ENCODE measurements at regions not wholly inside any gene's neighbourhood (a gene's known extent, or its start where the extent isn't known, plus 50 kb on each side); places are given as distances from the start of the nearest gene placed in this dataset.
"Not testable (repeated sequence)": the region's sequence is repeated elsewhere in the genome, so short reads cannot be mapped to it uniquely, and the experiment has no call there.

- H3F3A ChIP-seq (ENCODE audit: insufficient read depth): no peaks in the 10 kb centered on the region
- H3K4me2 ChIP-seq (ENCODE audit: low read depth, low read length, poor library complexity, severe bottlenecking): no peak overlapping the region
- no peaks in the 10 kb centered on the region for H3K36me3 ChIP-seq (ENCODE audit: low read length)
- TF ChIP-seq EZH2phosphoT487 (conservative IDR thresholded peaks at IDR 0.05; ENCODE audit: low read length) (no peak), CTCF (IDR thresholded peaks at IDR 0.05; ENCODE audit: insufficient read depth, low read length, poor library complexity, severe bottlenecking) (no peak)
- no peaks in the 10 kb centered on the region for H3K9me3 ChIP-seq (ENCODE audit: insufficient read depth, low read length)
- H3K79me2 ChIP-seq (ENCODE audit: insufficient read depth, low read length): no peaks in the 10 kb centered on the region
- no peaks in the 10 kb centered on the region for H3K27me3 ChIP-seq (ENCODE audit: low read length)
- no peak overlapping the region for H3K27ac ChIP-seq (ENCODE audit: low read depth, low read length)
- H3K9me2 ChIP-seq (replicated peaks; ENCODE audit: insufficient read depth, low read length): no peaks in the 10 kb centered on the region
- no peak overlapping the region for H3K4me3 ChIP-seq (ENCODE audit: insufficient read depth, low read length, poor library complexity, severe bottlenecking)
- H3K9ac ChIP-seq (ENCODE audit: low read length): no peak overlapping the region
- H2AFZ ChIP-seq (ENCODE audit: low read depth, low read length, severe bottlenecking): no peak overlapping the region
- H4K20me1 ChIP-seq (ENCODE audit: low read depth, low read length): no peaks in the 10 kb centered on the region
Measured at GRCh38 chr9:78406933-78407332, 110.0 kb downstream of the PSAT1 start.

- no peak for TF ChIP-seq CTCF (IDR thresholded peaks at IDR 0.05; ENCODE audit: insufficient read depth, low read length, poor library complexity, severe bottlenecking)
- TF ChIP-seq EZH2phosphoT487 (conservative IDR thresholded peaks at IDR 0.05; ENCODE audit: low read length): no peak
- H3F3A ChIP-seq (ENCODE audit: insufficient read depth): no peaks in the 10 kb centered on the region
- H3K36me3 ChIP-seq (ENCODE audit: low read length): no peaks in the 10 kb centered on the region
- H3K27ac ChIP-seq (ENCODE audit: low read depth, low read length): no peak overlapping the region
- H3K27me3 ChIP-seq (ENCODE audit: low read length): no peaks in the 10 kb centered on the region
- no peaks in the 10 kb centered on the region for H3K79me2 ChIP-seq (ENCODE audit: insufficient read depth, low read length)
- H3K4me3 ChIP-seq (ENCODE audit: insufficient read depth, low read length, poor library complexity, severe bottlenecking): no peak overlapping the region
- no peaks in the 10 kb centered on the region for H3K9me3 ChIP-seq (ENCODE audit: insufficient read depth, low read length)
- no peaks in the 10 kb centered on the region for H3K9me2 ChIP-seq (replicated peaks; ENCODE audit: insufficient read depth, low read length)
- H4K20me1 ChIP-seq (ENCODE audit: low read depth, low read length): no peaks in the 10 kb centered on the region
- H3K9ac ChIP-seq (ENCODE audit: low read length): no peak overlapping the region
- no peak overlapping the region for H3K4me2 ChIP-seq (ENCODE audit: low read depth, low read length, poor library complexity, severe bottlenecking)
- no peak overlapping the region for H2AFZ ChIP-seq (ENCODE audit: low read depth, low read length, severe bottlenecking)
Measured at GRCh38 chr9:78407636-78408312, 110.8 kb downstream of the PSAT1 start.

- H3K9ac ChIP-seq (ENCODE audit: low read length): no peak overlapping the region
- H3K9me3 ChIP-seq (ENCODE audit: insufficient read depth, low read length): no peaks in the 10 kb centered on the region
- H3K36me3 ChIP-seq (ENCODE audit: low read length): no peaks in the 10 kb centered on the region
- TF ChIP-seq CTCF (IDR thresholded peaks at IDR 0.05; ENCODE audit: insufficient read depth, low read length, poor library complexity, severe bottlenecking) (no peak), EZH2phosphoT487 (conservative IDR thresholded peaks at IDR 0.05; ENCODE audit: low read length) (no peak)
- H3K4me2 ChIP-seq (ENCODE audit: low read depth, low read length, poor library complexity, severe bottlenecking): no peak overlapping the region
- H3K4me3 ChIP-seq (ENCODE audit: insufficient read depth, low read length, poor library complexity, severe bottlenecking): no peak overlapping the region
- no peak overlapping the region for H3K27ac ChIP-seq (ENCODE audit: low read depth, low read length)
- H3K27me3 ChIP-seq (ENCODE audit: low read length): no peaks in the 10 kb centered on the region
- H3K79me2 ChIP-seq (ENCODE audit: insufficient read depth, low read length): no peaks in the 10 kb centered on the region
- no peaks in the 10 kb centered on the region for H4K20me1 ChIP-seq (ENCODE audit: low read depth, low read length)
- no peaks in the 10 kb centered on the region for H3F3A ChIP-seq (ENCODE audit: insufficient read depth)
- no peaks in the 10 kb centered on the region for H3K9me2 ChIP-seq (replicated peaks; ENCODE audit: insufficient read depth, low read length)
- H2AFZ ChIP-seq (ENCODE audit: low read depth, low read length, severe bottlenecking): no peak overlapping the region
Measured at GRCh38 chr9:78408388-78408787, 111.5 kb downstream of the PSAT1 start.

GRCh38 chr9:78409928-78410510 lies 113.1 kb downstream of the PSAT1 start:
- not testable (repeated sequence) for H3K4me3 ChIP-seq (ENCODE audit: insufficient read depth, low read length, poor library complexity, severe bottlenecking); H3K9ac ChIP-seq (ENCODE audit: low read length); H3K27ac ChIP-seq (ENCODE audit: low read depth, low read length); H3K79me2 ChIP-seq (ENCODE audit: insufficient read depth, low read length); H3K27me3 ChIP-seq (ENCODE audit: low read length); H3F3A ChIP-seq (ENCODE audit: insufficient read depth); H3K9me3 ChIP-seq (ENCODE audit: insufficient read depth, low read length); H4K20me1 ChIP-seq (ENCODE audit: low read depth, low read length); H2AFZ ChIP-seq (ENCODE audit: low read depth, low read length, severe bottlenecking); H3K36me3 ChIP-seq (ENCODE audit: low read length); H3K9me2 ChIP-seq (replicated peaks; ENCODE audit: insufficient read depth, low read length); H3K4me2 ChIP-seq (ENCODE audit: low read depth, low read length, poor library complexity, severe bottlenecking)
